CD4-positive, alpha-beta T cell (primary cell): ENCODE measurements at regions not wholly inside any gene's neighbourhood (a gene's known extent, or its start where the extent isn't known, plus 50 kb on each side); places are given as distances from the start of the nearest gene placed in this dataset.

ENCODE experiments used
- ATAC-seq: fragments of 200-7000 bp; cut with Tn5 transposase; one replicate; pipeline ENCODE4 v1.10.0; 2022; ENCODE audit warnings: mild to moderate bottlenecking; ENCODE audit not compliant: poor library complexity
- CTCF ChIA-PET: fragments of 350-600 bp; sonication (Branson Sonifier 250); formaldehyde crosslinking; loops from one replicate; lab custom pipeline; 2021; ENCODE audit warnings: antibody characterized with exemption, inconsistent platforms; lab: Charles Lee
- POLR2A ChIA-PET: fragments of 350-600 bp; sonication (Branson Sonifier 250); formaldehyde crosslinking; loops from one replicate; lab custom pipeline; 2021; ENCODE audit warnings: antibody characterized with exemption, inconsistent platforms; lab: Charles Lee
- DNase-seq, 14 experiments: peaks; one replicate each; pipeline ENCODE4 v3.0.0-alpha.2; 2013 to 2020; ENCODE audit warnings: mixed read lengths in 2 of 14
- H3K27ac ChIP-seq, 2 donors: one replicate each; pipeline versions ENCODE4 v1.5.1 to v1.7.0; 2013; ENCODE audit warnings: low read length in 2 of 2, low read depth in 1 of 2, mild to moderate bottlenecking in 1 of 2
- H3K27me3 ChIP-seq, 2 experiments: 1 replicate in 1 of 2; 2 replicates in 1 of 2; pipeline versions ENCODE4 v1.6.1 to v1.7.0; 2013; ENCODE audit warnings: low read length in 2 of 2, control low read depth in 1 of 2, mild to moderate bottlenecking in 1 of 2, moderate library complexity in 1 of 2; ENCODE audit not compliant: insufficient read depth in 2 of 2, control insufficient read depth in 1 of 2
- H3K36me3 ChIP-seq: one replicate; pipeline ENCODE4 v1.6.1; 2013; ENCODE audit warnings: low read length, control low read depth; ENCODE audit not compliant: insufficient read depth
- H3K4me1 ChIP-seq: one replicate; pipeline ENCODE4 v1.6.1; 2013; ENCODE audit warnings: low read length, control low read depth; ENCODE audit not compliant: insufficient read depth
- H3K4me3 ChIP-seq: one replicate; pipeline ENCODE4 v1.5.1; 2013; ENCODE audit warnings: mild to moderate bottlenecking, low read length, moderate library complexity
- H3K9me3 ChIP-seq, 2 experiments: 1 replicate in 1 of 2; 2 replicates in 1 of 2; pipeline versions ENCODE4 v1.6.1 to v1.7.0; 2013; ENCODE audit warnings: low read length in 2 of 2, mild to moderate bottlenecking in 2 of 2, control low read depth in 1 of 2, moderate library complexity in 1 of 2; ENCODE audit not compliant: control insufficient read depth in 1 of 2, insufficient read depth in 1 of 2
- H3K27ac Mint-ChIP-seq: one replicate; pipeline ENCODE4 v1.8.0; 2020; ENCODE audit warnings: mixed read lengths
- H3K27me3 Mint-ChIP-seq: one replicate; pipeline ENCODE4 v1.8.0; 2021; ENCODE audit warnings: mixed read lengths
- H3K36me3 Mint-ChIP-seq: one replicate; pipeline ENCODE4 v1.8.0; 2021; ENCODE audit warnings: low read depth, mixed read lengths
- H3K4me1 Mint-ChIP-seq: one replicate; pipeline ENCODE4 v1.8.0; 2021; ENCODE audit warnings: low read depth, mixed read lengths
- H3K4me3 Mint-ChIP-seq: one replicate; pipeline ENCODE4 v1.8.0; 2020; ENCODE audit warnings: mild to moderate bottlenecking, mixed read lengths
- H3K9me3 Mint-ChIP-seq: one replicate; pipeline ENCODE4 v1.8.0; 2020; ENCODE audit warnings: mixed read lengths
- intact Hi-C, 2 experiments: fragments of 100-400 bp; cut with DNase I in 1 of 2; cut with micrococcal nuclease in 1 of 2; formaldehyde crosslinking; loops; one replicate each; pipeline versions ENCODE4 v1.15.1 to v1.9.0; 2023 to 2025; cut with DNase I, micrococcal nuclease
- TF ChIP-seq, protein P1 (sequence below): fragments of 200-600 bp; IDR thresholded peaks from one replicate; pipeline ENCODE4 v1.8.0; 2022; ENCODE audit warnings: antibody characterized with exemption, mild to moderate bottlenecking

- DNase-seq = no peak
- intact Hi-C loops = no loop called here
- POLR2A ChIA-PET = no interaction called here
- CTCF ChIA-PET = no interaction called here
- Mint-ChIP-seq H3K27ac (no peak overlapping the region), H3K36me3 (no peaks in the 10 kb centered on the region), H3K4me1 (no peaks in the 10 kb centered on the region), H3K9me3 (no peaks in the 10 kb centered on the region), H3K27me3 (no peaks in the 10 kb centered on the region), H3K4me3 (no peak overlapping the region)
- H3K9me3 ChIP-seq = no peaks in the 10 kb centered on the region
- H3K36me3 ChIP-seq = no peaks in the 10 kb centered on the region
- no peaks in the 10 kb centered on the region for H3K27me3 ChIP-seq
- no peak overlapping the region for H3K27ac ChIP-seq
- H3K4me1 ChIP-seq = no peaks in the 10 kb centered on the region
- H3K4me3 ChIP-seq = no peak overlapping the region
- no peak for ATAC-seq
- TF ChIP-seq, protein P1, sequence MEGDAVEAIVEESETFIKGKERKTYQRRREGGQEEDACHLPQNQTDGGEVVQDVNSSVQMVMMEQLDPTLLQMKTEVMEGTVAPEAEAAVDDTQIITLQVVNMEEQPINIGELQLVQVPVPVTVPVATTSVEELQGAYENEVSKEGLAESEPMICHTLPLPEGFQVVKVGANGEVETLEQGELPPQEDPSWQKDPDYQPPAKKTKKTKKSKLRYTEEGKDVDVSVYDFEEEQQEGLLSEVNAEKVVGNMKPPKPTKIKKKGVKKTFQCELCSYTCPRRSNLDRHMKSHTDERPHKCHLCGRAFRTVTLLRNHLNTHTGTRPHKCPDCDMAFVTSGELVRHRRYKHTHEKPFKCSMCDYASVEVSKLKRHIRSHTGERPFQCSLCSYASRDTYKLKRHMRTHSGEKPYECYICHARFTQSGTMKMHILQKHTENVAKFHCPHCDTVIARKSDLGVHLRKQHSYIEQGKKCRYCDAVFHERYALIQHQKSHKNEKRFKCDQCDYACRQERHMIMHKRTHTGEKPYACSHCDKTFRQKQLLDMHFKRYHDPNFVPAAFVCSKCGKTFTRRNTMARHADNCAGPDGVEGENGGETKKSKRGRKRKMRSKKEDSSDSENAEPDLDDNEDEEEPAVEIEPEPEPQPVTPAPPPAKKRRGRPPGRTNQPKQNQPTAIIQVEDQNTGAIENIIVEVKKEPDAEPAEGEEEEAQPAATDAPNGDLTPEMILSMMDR = no peak
These were observed 270.2 kb upstream of the DAPK1 start for GRCh38 chr9:87227456-87227855.

DNA sequence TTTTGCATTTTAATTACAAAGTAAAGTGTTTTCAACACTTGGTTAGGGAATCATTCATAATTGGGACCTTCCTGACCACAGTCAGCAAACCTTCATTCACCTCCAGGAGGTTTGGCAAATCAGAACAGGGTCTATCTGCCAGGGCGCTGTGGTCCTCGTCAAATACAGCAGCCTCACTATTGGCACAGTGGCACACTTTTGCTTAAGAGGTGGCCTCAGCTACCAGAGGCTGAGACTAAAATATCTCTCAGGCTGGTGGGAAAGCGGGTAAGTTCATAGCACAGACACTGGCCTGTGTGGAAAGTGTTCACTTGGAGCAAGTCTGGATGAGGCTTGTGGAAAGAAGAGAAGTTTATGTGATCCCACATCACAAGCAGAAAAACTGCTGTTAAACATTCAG lies 268.6 kb upstream of the DAPK1 start:
- Mint-ChIP-seq H3K9me3 (no peaks in the 10 kb centered on the region), H3K27ac (no peak overlapping the region), H3K4me3 (no peak overlapping the region), H3K4me1 (no peaks in the 10 kb centered on the region), H3K36me3 (no peaks in the 10 kb centered on the region), H3K27me3 (no peaks in the 10 kb centered on the region)
- ChIA-PET CTCF (no interaction called here), POLR2A (no interaction called here)
- ATAC-seq (no peak), DNase-seq (no peak)
- Histone ChIP-seq H3K27me3 (no peaks in the 10 kb centered on the region), H3K27ac (no peak overlapping the region), H3K9me3 (no peaks in the 10 kb centered on the region), H3K4me1 (no peaks in the 10 kb centered on the region), H3K36me3 (no peaks in the 10 kb centered on the region), H3K4me3 (no peak overlapping the region)
- intact Hi-C loops = no loop called here
- TF ChIP-seq, protein P1 = no peak

- no peak for DNase-seq
- ChIA-PET CTCF (no interaction called here), POLR2A (no interaction called here)
- no peak overlapping the region for H3K27ac Mint-ChIP-seq
- H3K4me3 Mint-ChIP-seq = no peak overlapping the region
- H3K4me1 Mint-ChIP-seq = no peaks in the 10 kb centered on the region
- no peaks in the 10 kb centered on the region for H3K36me3 Mint-ChIP-seq
- H3K27me3 Mint-ChIP-seq = peaks cover 1% of the 10 kb centered on the region
- ATAC-seq = no peak
- Histone ChIP-seq H3K9me3 (no peaks in the 10 kb centered on the region), H3K27me3 (no peaks in the 10 kb centered on the region), H3K4me1 (no peaks in the 10 kb centered on the region), H3K4me3 (no peak overlapping the region), H3K27ac (no peak overlapping the region), H3K36me3 (no peaks in the 10 kb centered on the region)
- no peaks in the 10 kb centered on the region for H3K9me3 Mint-ChIP-seq
- intact Hi-C loops = no loop called here
- TF ChIP-seq, protein P1 = no peak
These were observed 264.2 kb upstream of the DAPK1 start for GRCh38 chr9:87233431-87233830.
